ENCODE measurements at regions not wholly inside any gene's neighbourhood (a gene's known extent, or its start where the extent isn't known, plus 50 kb on each side); places are given as distances from the start of the nearest gene placed in this dataset.

GRCh38 chr11:91846002-91846401 is 378.6 kb upstream of the FAT3 start (continued):
- TF ChIP-seq HIC1 (tag by site-specific recombination; IDR thresholded peaks at IDR 0.05) (no peak), ZNF677 (tag by site-specific recombination; IDR thresholded peaks at IDR 0.05) (no peak), TSHZ1 (tag by site-specific recombination; IDR thresholded peaks at IDR 0.05; ENCODE audit: borderline replicate concordance) (no peak), ZBTB17 (tag by site-specific recombination; IDR thresholded peaks at IDR 0.05) (no peak), OSR2 (tag by site-specific recombination; IDR thresholded peaks at IDR 0.05) (peak; percentile 27; the same call in 1 of the 2 replicates), KLF17 (tag by site-specific recombination; IDR thresholded peaks at IDR 0.05) (no peak), ZNF692 (tag by site-specific recombination; IDR thresholded peaks at IDR 0.05) (no peak), ZBTB1 (tag by site-specific recombination; IDR thresholded peaks at IDR 0.05) (no peak), ZSCAN18 (tag by site-specific recombination; IDR thresholded peaks at IDR 0.05) (no peak), ZNF521 (tag by site-specific recombination; IDR thresholded peaks at IDR 0.05) (no peak), ZNF571 (tag by site-specific recombination; IDR thresholded peaks at IDR 0.05) (no peak), ZNF10 (tag by site-specific recombination; IDR thresholded peaks at IDR 0.05) (no peak), ZNF157 (tag by site-specific recombination; IDR thresholded peaks at IDR 0.05) (no peak), ZNF530 (tag by site-specific recombination; IDR thresholded peaks at IDR 0.05; ENCODE audit: low read depth) (no peak), FEZF1 (tag by site-specific recombination; IDR thresholded peaks at IDR 0.05) (0 out of 2 replicates have a peak, but pooled peaks have one; percentile 28), ZNF148 (tag by site-specific recombination; IDR thresholded peaks at IDR 0.05; ENCODE audit: borderline replicate concordance) (no peak), ZNF610 (tag by site-specific recombination; IDR thresholded peaks at IDR 0.05; ENCODE audit: borderline replicate concordance) (no peak), ZNF391 (tag by site-specific recombination; IDR thresholded peaks at IDR 0.05; ENCODE audit: borderline replicate concordance, low read depth) (no peak), ZNF585B (tag by site-specific recombination; IDR thresholded peaks at IDR 0.05) (no peak), YY2 (tag by site-specific recombination; IDR thresholded peaks at IDR 0.05) (no peak), ZNF133 (tag by site-specific recombination; IDR thresholded peaks at IDR 0.05) (no peak), ZNF704 (tag by site-specific recombination; IDR thresholded peaks at IDR 0.05) (no peak), ZNF2 (tag by site-specific recombination; IDR thresholded peaks at IDR 0.05) (peak; percentile 78; the same call in 1 of the 2 replicates), MZF1 (tag by site-specific recombination; IDR thresholded peaks at IDR 0.05; ENCODE audit: borderline replicate concordance) (peak; percentile 81; the same call in 1 of the 2 replicates), ZNF175 (tag by site-specific recombination; IDR thresholded peaks at IDR 0.05) (no peak)
